ENCODE measurements at regions not wholly inside any gene's neighbourhood (a gene's known extent, or its start where the extent isn't known, plus 50 kb on each side); places are given as distances from the start of the nearest gene placed in this dataset.

- TF ChIP-seq, protein P1, sequence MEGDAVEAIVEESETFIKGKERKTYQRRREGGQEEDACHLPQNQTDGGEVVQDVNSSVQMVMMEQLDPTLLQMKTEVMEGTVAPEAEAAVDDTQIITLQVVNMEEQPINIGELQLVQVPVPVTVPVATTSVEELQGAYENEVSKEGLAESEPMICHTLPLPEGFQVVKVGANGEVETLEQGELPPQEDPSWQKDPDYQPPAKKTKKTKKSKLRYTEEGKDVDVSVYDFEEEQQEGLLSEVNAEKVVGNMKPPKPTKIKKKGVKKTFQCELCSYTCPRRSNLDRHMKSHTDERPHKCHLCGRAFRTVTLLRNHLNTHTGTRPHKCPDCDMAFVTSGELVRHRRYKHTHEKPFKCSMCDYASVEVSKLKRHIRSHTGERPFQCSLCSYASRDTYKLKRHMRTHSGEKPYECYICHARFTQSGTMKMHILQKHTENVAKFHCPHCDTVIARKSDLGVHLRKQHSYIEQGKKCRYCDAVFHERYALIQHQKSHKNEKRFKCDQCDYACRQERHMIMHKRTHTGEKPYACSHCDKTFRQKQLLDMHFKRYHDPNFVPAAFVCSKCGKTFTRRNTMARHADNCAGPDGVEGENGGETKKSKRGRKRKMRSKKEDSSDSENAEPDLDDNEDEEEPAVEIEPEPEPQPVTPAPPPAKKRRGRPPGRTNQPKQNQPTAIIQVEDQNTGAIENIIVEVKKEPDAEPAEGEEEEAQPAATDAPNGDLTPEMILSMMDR (IDR thresholded peaks at IDR 0.05): no peak
- no peak for TF ChIP-seq POLR2A (IDR thresholded peaks at IDR 0.05)
- peak in 1 of 3 donors; percentile 28 for TF ChIP-seq POLR2AphosphoS5 (IDR thresholded peaks at IDR 0.05)
- no peak for TF ChIP-seq EP300 (IDR thresholded peaks at IDR 0.05)
Measured at GRCh38 chr2:226673314-226673723, 126.3 kb downstream of the IRS1 start.
